GM18508 (cell line): ENCODE measurements at regions not wholly inside any gene's neighbourhood (a gene's known extent, or its start where the extent isn't known, plus 50 kb on each side); places are given as distances from the start of the nearest gene placed in this dataset.
"Not testable (repeated sequence)": the region's sequence is repeated elsewhere in the genome, so short reads cannot be mapped to it uniquely, and the experiment has no call there.

Source experiments
- ATAC-seq: cut with Tn5 transposase; IDR thresholded peaks from one replicate; pipeline ENCODE4 v1.9.1; 2021; ENCODE audit warnings: moderate number of reproducible peaks; ENCODE audit not compliant: insufficient read depth, unreplicated experiment

GRCh38 chr18:78454221-78454620, 525.4 kb upstream of the SALL3 start:
- no peak for ATAC-seq

GRCh38 chr18:78455386-78455785, 524.2 kb upstream of the SALL3 start:
- no peak for ATAC-seq

GRCh38 chr18:78457011-78457410, 522.6 kb upstream of the SALL3 start:
- no peak for ATAC-seq

GRCh38 chr18:78457731-78458130, 521.9 kb upstream of the SALL3 start:
- ATAC-seq: no peak

GRCh38 chr18:78458356-78458755, 521.3 kb upstream of the SALL3 start:
- no peak for ATAC-seq

- ATAC-seq: no peak
These were observed 520.0 kb upstream of the SALL3 start for GRCh38 chr18:78459668-78460067.

- ATAC-seq: no peak
These were observed 519.1 kb upstream of the SALL3 start for GRCh38 chr18:78460558-78460957.

GRCh38 chr18:78473563-78473962, 506.1 kb upstream of the SALL3 start:
- ATAC-seq: no peak

- no peak for ATAC-seq
These were observed 501.8 kb upstream of the SALL3 start for GRCh38 chr18:78477840-78478239.

- no peak for ATAC-seq
These were observed 500.2 kb upstream of the SALL3 start for GRCh38 chr18:78479443-78479842.

- no peak for ATAC-seq
These were observed 499.2 kb upstream of the SALL3 start for GRCh38 chr18:78480262-78481054.

GRCh38 chr18:78482378-78482777, 497.2 kb upstream of the SALL3 start:
- ATAC-seq: no peak

GRCh38 chr18:78487649-78488048, 492.0 kb upstream of the SALL3 start:
- ATAC-seq: no peak

- ATAC-seq: no peak
These were observed 487.4 kb upstream of the SALL3 start for GRCh38 chr18:78492064-78492812.

- no peak for ATAC-seq
These were observed 486.7 kb upstream of the SALL3 start for GRCh38 chr18:78492813-78493371.

- ATAC-seq: not testable (repeated sequence)
These were observed 486.1 kb upstream of the SALL3 start for GRCh38 chr18:78493490-78493889.

- no peak for ATAC-seq
These were observed 485.2 kb upstream of the SALL3 start for GRCh38 chr18:78494204-78495085.

- ATAC-seq: no peak
These were observed 484.1 kb upstream of the SALL3 start for GRCh38 chr18:78495550-78495949.

GRCh38 chr18:78496079-78496478, 483.5 kb upstream of the SALL3 start:
- ATAC-seq: no peak

- ATAC-seq: no peak
These were observed 482.0 kb upstream of the SALL3 start for GRCh38 chr18:78497641-78498040.
